GM12878 (cell line): ENCODE measurements at regions not wholly inside any gene's neighbourhood (a gene's known extent, or its start where the extent isn't known, plus 50 kb on each side); places are given as distances from the start of the nearest gene placed in this dataset.

Experiments used
- ATAC-seq: fragments of 200-7000 bp; cut with Tn5 transposase; 3 replicates; pipeline ENCODE4 v1.9.1; 2020; ENCODE audit warnings: mild to moderate bottlenecking, moderate library complexity
- BruUV-seq: library from RNA; stranded (reverse); fragments of 400-500 nt; replicated peaks from 2 replicates; lab custom pipeline; 2021; lab: Mats Ljungman, UMichigan
- CTCF ChIA-PET: fragments of 300-600 bp; sonication (Branson Sonifier 250); formaldehyde crosslinking; extraction: SDS; loops from one replicate; lab custom pipeline; 2021; ENCODE audit warnings: inconsistent platforms; lab: Yijun Ruan, JAX
- POLR2A ChIA-PET: fragments of 350-600 bp; formaldehyde crosslinking; extraction: SDS; loops from one replicate; lab custom pipeline; 2021; ENCODE audit warnings: inconsistent platforms; lab: Charles Lee
- RAD21 ChIA-PET: fragments of 300-600 bp; sonication (Branson Sonifier 250); formaldehyde crosslinking; loops from one replicate; lab custom pipeline; 2023; ENCODE audit warnings: antibody characterized with exemption; ENCODE audit not compliant: unreplicated experiment; lab: Charles Lee
- SMC1A ChIA-PET: fragments of 300-600 bp; sonication (Branson Sonifier 250); formaldehyde crosslinking; loops from one replicate; lab custom pipeline; 2023; ENCODE audit not compliant: unreplicated experiment, uncharacterized antibody; lab: Charles Lee
- DNase-seq: peaks from one replicate; pipeline ENCODE4 v3.0.0-alpha.2; 2011; ENCODE audit warnings: low read depth, low spot score
- FAIRE-seq: peaks from 3 replicates; lab custom pipeline; 2011; peaks lifted over from hg19 to GRCh38; lab: Jason Lieb, UNC
- H2AFZ ChIP-seq: 2 replicates; pipeline ENCODE4 v1.6.0; 2011; ENCODE audit warnings: low read depth, low read length, control low read depth; ENCODE audit not compliant: control insufficient read depth
- H3K27ac ChIP-seq: 2 replicates; pipeline ENCODE4 v1.5.1; 2011; ENCODE audit warnings: control low read depth; ENCODE audit not compliant: control insufficient read depth, insufficient read depth
- H3K27me3 ChIP-seq, 2 experiments: replicated peaks in 1 of 2; 2 replicates each; pipeline versions ENCODE4 v1.6.0 to v1.6.1; 2011; ENCODE audit warnings: low read length in 1 of 2; ENCODE audit not compliant: control insufficient read depth in 2 of 2, insufficient read depth in 2 of 2
- H3K36me3 ChIP-seq, 2 experiments: 2 replicates each; pipeline ENCODE4 v1.5.1; 2011; ENCODE audit warnings: low read length in 1 of 2; ENCODE audit not compliant: control insufficient read depth in 2 of 2, insufficient read depth in 2 of 2
- H3K4me1 ChIP-seq: 2 replicates; pipeline ENCODE4 v1.6.1; 2011; ENCODE audit warnings: mild to moderate bottlenecking, low read length, moderate library complexity, mixed read lengths; ENCODE audit not compliant: control insufficient read depth, insufficient read depth
- H3K4me2 ChIP-seq: 2 replicates; pipeline ENCODE4 v1.6.0; 2011; ENCODE audit warnings: control low read depth; ENCODE audit not compliant: control insufficient read depth, insufficient read depth
- H3K4me3 ChIP-seq: fragments of 200-600 bp; sonication (generic); 2 replicates; pipeline ENCODE4 v1.5.1; 2016
- H3K79me2 ChIP-seq: 2 replicates; pipeline ENCODE4 v1.6.0; 2011; ENCODE audit warnings: low read length; ENCODE audit not compliant: control insufficient read depth, insufficient read depth
- H3K9ac ChIP-seq: 2 replicates; pipeline ENCODE4 v1.8.0; 2011; ENCODE audit warnings: low read length, control low read depth, mixed read lengths; ENCODE audit not compliant: control insufficient read depth, insufficient read depth
- H3K9me3 ChIP-seq: replicated peaks from 3 replicates; pipeline ENCODE4 v1.5.1; 2011; ENCODE audit warnings: mild to moderate bottlenecking, low read length; ENCODE audit not compliant: control insufficient read depth, insufficient read depth
- H4K20me1 ChIP-seq: 2 replicates; pipeline ENCODE4 v1.6.0; 2011; ENCODE audit not compliant: control insufficient read depth, insufficient read depth
- ESRRA ChIP-seq: IDR thresholded peaks from 2 replicates; pipeline ENCODE4 v1.6.1; 2012; ENCODE audit warnings: mild to moderate bottlenecking, low read length, improper control_type of control experiment
- NRF1 ChIP-seq: conservative IDR thresholded peaks from 2 replicates; pipeline ENCODE4 v1.6.1; 2011; ENCODE audit warnings: mild to moderate bottlenecking, low read depth, low read length, improper control_type of control experiment
- RAD21 ChIP-seq: IDR thresholded peaks from 2 replicates; pipeline ENCODE4 v1.6.1; 2011; ENCODE audit warnings: mild to moderate bottlenecking, low read depth, low read length, moderate library complexity; ENCODE audit not compliant: insufficient read depth
- TCF12 ChIP-seq: IDR thresholded peaks from 2 replicates; pipeline ENCODE4 v1.6.1; 2011; ENCODE audit warnings: low read depth, mild to moderate bottlenecking, low read length
- WGBS: methylation state at CpG from one replicate; pipeline ENCODE4 v1.1.6; 2016; ENCODE audit warnings: low lambda C conversion rate; ENCODE audit not compliant: insufficient replicate concordance, insufficient coverage; ENCODE audit errors: missing lambda C conversion rate; 5-methylcytosine and 5-hydroxymethylcytosine counted together
- in situ Hi-C: fragments of 300-500 bp; cut with MboI; formaldehyde crosslinking; loops from 9 replicates; pipeline ENCODE4 v1.14.3; 2018; ENCODE audit warnings: mixed read lengths
- intact Hi-C: fragments of 100-400 bp; cut with micrococcal nuclease; formaldehyde crosslinking; loops from one replicate; pipeline ENCODE4 v1.14.2; 2022; ENCODE audit not compliant: unreplicated experiment
- TF ChIP-seq, protein P1 (sequence below): fragments of 450-650 bp; formaldehyde crosslinking; IDR thresholded peaks from 2 replicates; pipeline ENCODE4 v1.4.0; 2020; ENCODE audit warnings: mild to moderate bottlenecking, moderate library complexity

DNA sequence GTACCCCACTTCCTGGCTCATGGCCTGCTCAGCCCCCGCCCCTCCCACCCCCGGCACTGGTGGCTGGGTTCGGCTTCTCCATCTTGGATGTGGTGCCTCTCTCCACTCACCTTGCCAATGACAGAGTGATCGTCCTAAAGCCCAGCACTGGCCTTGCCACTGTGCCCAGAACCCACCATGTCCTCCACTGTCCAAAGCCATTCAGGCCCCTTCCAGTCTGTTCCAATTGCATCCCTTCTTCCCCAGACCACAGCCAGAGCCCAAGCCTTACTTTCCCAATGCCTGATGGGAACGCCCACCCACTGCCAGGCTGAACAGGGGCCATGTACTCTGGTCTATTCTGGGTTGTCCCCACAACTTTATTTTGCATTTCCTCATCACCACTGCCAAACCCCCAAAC lies 625.8 kb upstream of the B3GAT1 start:
- BruUV-seq: no TSS peak
- Histone ChIP-seq H4K20me1 (no peaks in the 10 kb centered on the region), H3K79me2 (no peaks in the 10 kb centered on the region), H2AFZ (no peak overlapping the region), H3K27me3 (no peaks in the 10 kb centered on the region), H3K9me3 (no peaks in the 10 kb centered on the region; the same call in 2 of the 3 replicates), H3K9ac (no peak overlapping the region), H3K4me2 (no peak overlapping the region), H3K27ac (no peak overlapping the region)
- ChIA-PET CTCF (no interaction called here), RAD21 (no interaction called here)
- intact Hi-C loops: no loop called here
- DNase-seq (no peak), ATAC-seq (no peak)
- in situ Hi-C loops: no loop called here
- TF ChIP-seq ESRRA (no peak), RAD21 (no peak), TCF12 (no peak), NRF1 (no peak)
- TF ChIP-seq, protein P1, sequence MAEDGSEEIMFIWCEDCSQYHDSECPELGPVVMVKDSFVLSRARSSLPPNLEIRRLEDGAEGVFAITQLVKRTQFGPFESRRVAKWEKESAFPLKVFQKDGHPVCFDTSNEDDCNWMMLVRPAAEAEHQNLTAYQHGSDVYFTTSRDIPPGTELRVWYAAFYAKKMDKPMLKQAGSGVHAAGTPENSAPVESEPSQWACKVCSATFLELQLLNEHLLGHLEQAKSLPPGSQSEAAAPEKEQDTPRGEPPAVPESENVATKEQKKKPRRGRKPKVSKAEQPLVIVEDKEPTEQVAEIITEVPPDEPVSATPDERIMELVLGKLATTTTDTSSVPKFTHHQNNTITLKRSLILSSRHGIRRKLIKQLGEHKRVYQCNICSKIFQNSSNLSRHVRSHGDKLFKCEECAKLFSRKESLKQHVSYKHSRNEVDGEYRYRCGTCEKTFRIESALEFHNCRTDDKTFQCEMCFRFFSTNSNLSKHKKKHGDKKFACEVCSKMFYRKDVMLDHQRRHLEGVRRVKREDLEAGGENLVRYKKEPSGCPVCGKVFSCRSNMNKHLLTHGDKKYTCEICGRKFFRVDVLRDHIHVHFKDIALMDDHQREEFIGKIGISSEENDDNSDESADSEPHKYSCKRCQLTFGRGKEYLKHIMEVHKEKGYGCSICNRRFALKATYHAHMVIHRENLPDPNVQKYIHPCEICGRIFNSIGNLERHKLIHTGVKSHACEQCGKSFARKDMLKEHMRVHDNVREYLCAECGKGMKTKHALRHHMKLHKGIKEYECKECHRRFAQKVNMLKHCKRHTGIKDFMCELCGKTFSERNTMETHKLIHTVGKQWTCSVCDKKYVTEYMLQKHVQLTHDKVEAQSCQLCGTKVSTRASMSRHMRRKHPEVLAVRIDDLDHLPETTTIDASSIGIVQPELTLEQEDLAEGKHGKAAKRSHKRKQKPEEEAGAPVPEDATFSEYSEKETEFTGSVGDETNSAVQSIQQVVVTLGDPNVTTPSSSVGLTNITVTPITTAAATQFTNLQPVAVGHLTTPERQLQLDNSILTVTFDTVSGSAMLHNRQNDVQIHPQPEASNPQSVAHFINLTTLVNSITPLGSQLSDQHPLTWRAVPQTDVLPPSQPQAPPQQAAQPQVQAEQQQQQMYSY: no peak
- TF ChIP-seq, all 136 proteins: peak for 0
- H3K36me3 ChIP-seq: no peaks in the 10 kb centered on the region
- no peaks in the 10 kb centered on the region for H3K4me1 ChIP-seq
- FAIRE-seq: no peak
- 17% methylated on average over 5 of the region's 5 CpGs for WGBS
- POLR2A ChIA-PET: no interaction called here
- no peak overlapping the region for H3K4me3 ChIP-seq
- SMC1A ChIA-PET: no interaction called here
